SK-N-MC (cell line): ENCODE measurements at regions not wholly inside any gene's neighbourhood (a gene's known extent, or its start where the extent isn't known, plus 50 kb on each side); places are given as distances from the start of the nearest gene placed in this dataset.

Source experiments
- DNase-seq: peaks from one replicate; pipeline ENCODE4 v3.0.0-alpha.2; 2011; ENCODE audit warnings: low read depth, low spot score
- H3K27ac ChIP-seq: fragments of 200-600 bp; sonication (generic); 2 replicates; pipeline ENCODE4 v1.5.1; 2016; ENCODE audit warnings: mixed run types
- H3K36me3 ChIP-seq: fragments of 200-600 bp; sonication (generic); 2 replicates; pipeline ENCODE4 v1.6.1; 2017; ENCODE audit warnings: antibody characterized with exemption, low read length, mixed read lengths; ENCODE audit not compliant: insufficient read depth
- H3K4me3 ChIP-seq: fragments of 200-600 bp; sonication (generic); 2 replicates; pipeline ENCODE4 v1.5.1; 2016
- H3K9ac ChIP-seq: fragments of 200-600 bp; sonication (generic); 2 replicates; pipeline ENCODE4 v1.8.0; 2017; ENCODE audit warnings: mixed run types, mixed read lengths; ENCODE audit not compliant: insufficient read length
- H3K9me3 ChIP-seq: fragments of 200-600 bp; sonication (generic); 2 replicates; pipeline ENCODE4 v1.6.1; 2017; ENCODE audit warnings: low read depth, mild to moderate bottlenecking, antibody characterized with exemption, low read length, moderate library complexity, mixed read lengths
- EZH2 ChIP-seq: fragments of 200-600 bp; sonication (generic); IDR thresholded peaks from one replicate; pipeline ENCODE4 v1.6.1; 2017; ENCODE audit warnings: antibody characterized with exemption
- FOXP2 ChIP-seq: optimal IDR thresholded peaks from 2 replicates; pipeline ENCODE3; 2011; ENCODE audit warnings: mild to moderate bottlenecking, moderate library complexity; ENCODE audit not compliant: insufficient read depth; ENCODE audit errors: extremely low read length, control extremely low read depth
- POLR2AphosphoS5 ChIP-seq: IDR thresholded peaks from 2 replicates; pipeline ENCODE4 v1.6.1; 2012; ENCODE audit warnings: mild to moderate bottlenecking, low read depth, low read length, borderline replicate concordance

- H3K9me3 ChIP-seq = no peaks in the 10 kb centered on the region
- H3K9ac ChIP-seq = no peak overlapping the region
- no peaks in the 10 kb centered on the region for H3K36me3 ChIP-seq
- H3K4me3 ChIP-seq = no peak overlapping the region
- DNase-seq = no peak
- TF ChIP-seq FOXP2 (no peak), EZH2 (no peak), POLR2AphosphoS5 (no peak)
- H3K27ac ChIP-seq = no peak overlapping the region
Observed at GRCh38 chr13:33976965-33977364, 159.0 kb downstream of the RFC3 start.

GRCh38 chr13:33978653-33979052 lies 160.7 kb downstream of the RFC3 start:
- Histone ChIP-seq H3K27ac (no peak overlapping the region), H3K36me3 (no peaks in the 10 kb centered on the region), H3K9ac (no peak overlapping the region), H3K4me3 (no peak overlapping the region), H3K9me3 (no peaks in the 10 kb centered on the region)
- no peak for TF ChIP-seq POLR2AphosphoS5
- no peak for TF ChIP-seq FOXP2
- TF ChIP-seq EZH2 = no peak
- no peak for DNase-seq

DNA sequence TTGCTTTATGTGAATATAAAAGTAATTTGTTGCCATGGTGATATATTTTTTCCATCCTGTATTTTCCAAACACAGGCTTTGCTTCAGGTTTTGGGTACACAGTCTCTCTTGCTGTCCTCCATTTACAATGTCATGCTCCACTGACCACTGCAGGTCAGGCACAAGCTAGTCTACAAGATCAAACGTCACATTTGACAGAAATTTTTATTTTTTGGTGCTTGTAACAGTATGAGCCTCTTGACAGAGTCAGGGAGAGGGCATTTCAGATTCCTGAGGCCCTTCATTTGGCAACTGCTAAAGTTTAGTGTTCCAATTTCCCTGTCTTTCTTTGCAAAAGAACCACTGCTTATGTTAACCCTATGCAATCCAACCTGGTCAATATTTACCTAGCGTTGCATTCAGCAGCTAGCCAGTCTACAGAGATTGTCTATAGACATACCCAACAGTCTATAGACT lies 175.0 kb downstream of the RFC3 start:
- Histone ChIP-seq H3K36me3 (no peaks in the 10 kb centered on the region), H3K27ac (no peak overlapping the region), H3K9me3 (no peaks in the 10 kb centered on the region), H3K4me3 (no peak overlapping the region), H3K9ac (no peak overlapping the region)
- DNase-seq = no peak
- no peak for TF ChIP-seq FOXP2
- no peak for TF ChIP-seq POLR2AphosphoS5

DNA sequence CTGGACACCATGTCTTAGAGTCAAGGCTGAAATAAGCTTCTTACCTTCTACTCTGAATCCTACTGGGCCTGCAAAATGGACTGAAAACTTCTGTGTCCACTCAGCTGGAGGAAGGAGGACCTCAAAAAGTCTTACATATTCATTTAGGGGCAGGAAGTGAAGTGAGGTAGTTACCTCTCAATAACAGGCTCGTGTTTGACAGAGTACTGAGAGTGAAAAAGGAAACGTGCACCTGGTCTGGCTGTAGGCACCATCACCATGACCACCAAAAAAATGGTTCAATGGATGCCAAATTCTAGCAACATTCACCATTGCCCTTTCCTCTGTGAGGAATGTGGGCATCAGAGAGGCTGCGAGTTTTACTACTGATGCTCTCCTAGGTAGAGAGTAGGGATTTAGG lies 176.2 kb downstream of the RFC3 start:
- Histone ChIP-seq H3K27ac (no peak overlapping the region), H3K4me3 (no peak overlapping the region), H3K9me3 (no peaks in the 10 kb centered on the region), H3K36me3 (no peaks in the 10 kb centered on the region), H3K9ac (no peak overlapping the region)
- TF ChIP-seq EZH2 (no peak), POLR2AphosphoS5 (no peak), FOXP2 (no peak)
- no peak for DNase-seq

DNA sequence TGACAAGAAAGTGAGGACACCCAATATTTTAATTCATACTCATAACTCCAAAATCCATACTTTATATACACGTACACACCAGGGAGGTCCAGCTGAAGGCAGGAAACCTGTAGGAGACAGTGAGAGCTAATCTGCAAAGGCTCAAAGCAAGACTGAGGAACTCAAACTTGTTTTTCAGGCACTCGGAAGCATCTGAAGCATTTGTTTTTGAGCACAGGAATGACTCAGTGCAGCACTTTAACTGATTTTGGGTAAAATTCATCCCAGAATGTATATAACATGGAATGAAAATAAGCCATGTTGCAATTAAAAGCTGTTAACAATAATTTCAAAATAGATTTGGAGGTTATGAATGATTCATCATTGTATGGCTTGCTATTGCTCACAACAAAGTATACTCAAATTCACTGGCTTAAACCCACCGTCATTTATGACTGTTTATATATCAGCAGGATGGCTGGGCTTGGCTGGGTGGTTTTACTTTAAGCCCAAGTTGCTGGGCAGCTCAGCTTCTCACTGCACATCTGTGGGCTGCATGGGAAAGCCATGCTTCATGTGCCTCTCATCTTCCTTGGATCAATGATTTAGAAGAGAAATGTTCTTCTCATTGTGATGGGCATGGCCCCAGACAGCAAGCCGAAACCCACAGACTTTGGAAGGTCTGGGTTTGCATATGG lies 177.0 kb downstream of the RFC3 start:
- Histone ChIP-seq H3K9ac (no peak overlapping the region), H3K9me3 (no peaks in the 10 kb centered on the region), H3K36me3 (no peaks in the 10 kb centered on the region), H3K4me3 (no peak overlapping the region), H3K27ac (no peak overlapping the region)
- no peak for DNase-seq
- TF ChIP-seq POLR2AphosphoS5 (no peak), FOXP2 (no peak), EZH2 (no peak)

DNA sequence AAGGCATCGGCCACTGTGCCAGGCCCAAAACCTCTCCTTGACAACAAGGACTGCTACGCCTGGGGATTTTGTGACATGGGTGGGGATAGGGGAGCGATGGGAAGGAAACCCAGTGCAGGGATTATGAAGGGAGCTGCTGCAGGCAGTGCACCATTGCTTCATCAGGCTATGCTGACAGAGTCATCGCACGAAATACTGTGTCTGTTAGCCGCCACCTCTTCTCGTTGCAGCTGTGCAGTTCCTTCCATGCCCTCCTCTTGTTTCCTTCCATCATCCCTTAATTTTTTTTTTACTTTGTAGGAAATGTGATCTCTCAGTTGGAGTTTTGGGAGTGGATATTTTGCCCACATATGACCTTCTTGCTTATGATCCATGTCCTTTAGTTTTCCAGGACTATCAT lies 178.7 kb downstream of the RFC3 start:
- TF ChIP-seq EZH2 (no peak), POLR2AphosphoS5 (no peak), FOXP2 (no peak)
- Histone ChIP-seq H3K27ac (no peak overlapping the region), H3K4me3 (no peak overlapping the region), H3K9ac (no peak overlapping the region), H3K36me3 (no peaks in the 10 kb centered on the region), H3K9me3 (no peaks in the 10 kb centered on the region)
- DNase-seq = no peak

- Histone ChIP-seq H3K4me3 (no peak overlapping the region), H3K27ac (no peak overlapping the region), H3K9me3 (no peaks in the 10 kb centered on the region), H3K36me3 (no peaks in the 10 kb centered on the region), H3K9ac (no peak overlapping the region)
- no peak for DNase-seq
- TF ChIP-seq FOXP2 = no peak
- no peak for TF ChIP-seq EZH2
- TF ChIP-seq POLR2AphosphoS5 = no peak
Observed at GRCh38 chr13:33997574-33997973, 179.6 kb downstream of the RFC3 start.

- no peak overlapping the region for H3K4me3 ChIP-seq
- TF ChIP-seq POLR2AphosphoS5 = no peak
- no peak for TF ChIP-seq EZH2
- no peak for TF ChIP-seq FOXP2
- no peak overlapping the region for H3K27ac ChIP-seq
- H3K9me3 ChIP-seq = no peaks in the 10 kb centered on the region
- no peak for DNase-seq
- no peaks in the 10 kb centered on the region for H3K36me3 ChIP-seq
- H3K9ac ChIP-seq = no peak overlapping the region
Observed at GRCh38 chr13:33999811-34000605, 182.1 kb downstream of the RFC3 start.

- no peak overlapping the region for H3K9ac ChIP-seq
- H3K9me3 ChIP-seq = no peaks in the 10 kb centered on the region
- no peak for TF ChIP-seq EZH2
- TF ChIP-seq FOXP2 = no peak
- no peak for TF ChIP-seq POLR2AphosphoS5
- no peak for DNase-seq
- H3K27ac ChIP-seq = no peak overlapping the region
- H3K36me3 ChIP-seq = no peaks in the 10 kb centered on the region
- no peak overlapping the region for H3K4me3 ChIP-seq
Observed at GRCh38 chr13:34000955-34001354, 183.0 kb downstream of the RFC3 start.
